Activated effector memory CD4-positive, alpha-beta T cell treated with anti-CD3 and anti-CD28 coated beads, Interleukin-2, amount 50 U/mL, for 16 hours (primary cell): ENCODE measurements at regions not wholly inside any gene's neighbourhood (a gene's known extent, or its start where the extent isn't known, plus 50 kb on each side); places are given as distances from the start of the nearest gene placed in this dataset.

Experiments
- DNase-seq: peaks from one replicate; pipeline ENCODE4 v3.0.0-alpha.2; 2020

GRCh38 chr9:129353697-129354336 lies 175.8 kb upstream of the IER5L start:
- DNase-seq, result no peak

DNA sequence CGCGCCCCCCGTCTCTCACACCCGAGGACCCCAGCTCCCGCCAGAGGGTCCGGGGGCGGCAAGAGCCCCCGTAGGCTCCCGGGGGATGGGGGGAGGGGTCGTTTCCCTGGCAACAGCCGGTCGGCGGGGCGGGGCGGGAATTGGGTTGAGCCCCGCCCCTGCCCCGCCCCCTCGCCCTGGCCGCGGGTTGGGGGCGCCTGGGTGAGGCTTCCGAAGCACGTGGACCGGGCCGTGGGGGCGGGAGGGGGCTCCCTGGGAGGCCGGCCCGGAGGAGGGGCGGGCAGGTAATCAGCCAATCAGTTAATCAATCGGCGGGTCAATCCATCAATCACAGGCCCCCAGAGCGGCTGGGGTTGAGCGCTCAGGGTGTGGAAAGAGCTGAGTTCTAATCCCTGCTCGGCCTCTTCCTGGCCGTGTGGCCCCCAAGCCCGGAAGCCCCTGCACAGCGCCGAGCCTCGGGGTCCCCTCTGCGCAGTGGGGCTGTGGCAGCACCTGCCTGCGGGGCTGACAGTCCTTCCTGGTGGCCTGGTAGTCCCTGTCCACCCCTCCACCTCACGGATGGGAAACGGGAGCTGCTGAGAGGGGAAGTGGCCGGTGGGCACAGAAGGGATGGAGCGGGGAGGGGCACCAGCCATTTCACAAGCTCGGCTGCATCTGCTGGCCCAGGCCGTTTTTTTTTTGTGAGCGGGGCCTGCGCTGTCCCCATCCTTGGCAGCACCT lies 174.2 kb upstream of the IER5L start:
- no peak for DNase-seq

DNA sequence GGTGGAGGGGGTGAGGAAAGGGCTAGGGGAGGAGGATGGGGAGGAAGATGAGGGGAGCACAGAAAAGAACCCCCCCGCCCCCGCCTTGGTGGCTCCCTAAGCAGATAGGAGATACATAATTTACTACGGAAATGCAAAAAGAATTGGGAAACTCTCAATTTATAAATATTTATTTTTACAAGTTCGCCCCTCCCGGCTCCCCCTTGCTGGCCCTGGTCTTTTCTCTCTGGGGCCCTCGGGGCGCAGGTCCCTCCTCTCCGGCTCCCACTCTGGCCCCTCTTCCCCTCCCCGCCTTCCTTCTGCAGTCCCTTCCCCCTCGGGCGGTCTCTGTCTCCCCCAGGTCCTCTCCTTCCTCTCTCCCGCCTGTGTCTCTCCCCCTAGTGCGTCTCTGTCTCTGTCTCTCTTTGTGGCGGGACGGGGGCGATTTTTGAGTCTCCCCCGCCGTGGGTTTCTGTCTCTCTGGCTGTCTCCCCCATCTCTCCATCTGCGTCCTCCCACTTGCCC lies 173.6 kb upstream of the IER5L start:
- no peak for DNase-seq

DNA sequence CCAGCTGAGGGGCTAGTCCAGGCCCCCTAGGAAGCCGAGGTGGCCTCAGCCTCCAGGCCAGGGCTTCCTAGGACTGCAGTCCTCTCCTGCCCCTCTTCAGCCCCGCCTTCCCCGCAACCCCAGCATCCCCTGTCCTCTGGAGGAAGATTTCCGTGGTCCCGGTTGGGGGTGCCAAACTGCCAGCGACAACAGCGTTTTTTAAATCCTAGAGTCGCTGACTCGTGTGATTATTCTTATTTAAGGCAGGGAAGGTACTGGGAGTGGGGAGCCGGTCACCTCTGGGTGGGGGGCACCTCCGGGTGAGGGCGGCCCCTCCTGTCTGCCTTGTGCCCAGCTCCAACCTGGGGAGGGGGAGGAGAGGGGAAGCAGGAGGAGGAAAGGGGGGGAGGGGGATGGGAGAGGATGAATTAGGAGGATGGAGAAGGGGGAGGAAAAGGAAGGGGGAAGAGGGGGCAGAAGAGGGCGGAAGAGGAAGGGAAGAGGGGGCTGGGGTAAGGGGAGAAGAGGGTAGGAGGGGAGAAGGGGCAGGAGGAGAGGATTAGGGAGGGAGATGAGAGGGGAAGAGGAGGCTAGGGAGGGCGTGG lies 173.1 kb upstream of the IER5L start:
- DNase-seq, result no peak

DNA sequence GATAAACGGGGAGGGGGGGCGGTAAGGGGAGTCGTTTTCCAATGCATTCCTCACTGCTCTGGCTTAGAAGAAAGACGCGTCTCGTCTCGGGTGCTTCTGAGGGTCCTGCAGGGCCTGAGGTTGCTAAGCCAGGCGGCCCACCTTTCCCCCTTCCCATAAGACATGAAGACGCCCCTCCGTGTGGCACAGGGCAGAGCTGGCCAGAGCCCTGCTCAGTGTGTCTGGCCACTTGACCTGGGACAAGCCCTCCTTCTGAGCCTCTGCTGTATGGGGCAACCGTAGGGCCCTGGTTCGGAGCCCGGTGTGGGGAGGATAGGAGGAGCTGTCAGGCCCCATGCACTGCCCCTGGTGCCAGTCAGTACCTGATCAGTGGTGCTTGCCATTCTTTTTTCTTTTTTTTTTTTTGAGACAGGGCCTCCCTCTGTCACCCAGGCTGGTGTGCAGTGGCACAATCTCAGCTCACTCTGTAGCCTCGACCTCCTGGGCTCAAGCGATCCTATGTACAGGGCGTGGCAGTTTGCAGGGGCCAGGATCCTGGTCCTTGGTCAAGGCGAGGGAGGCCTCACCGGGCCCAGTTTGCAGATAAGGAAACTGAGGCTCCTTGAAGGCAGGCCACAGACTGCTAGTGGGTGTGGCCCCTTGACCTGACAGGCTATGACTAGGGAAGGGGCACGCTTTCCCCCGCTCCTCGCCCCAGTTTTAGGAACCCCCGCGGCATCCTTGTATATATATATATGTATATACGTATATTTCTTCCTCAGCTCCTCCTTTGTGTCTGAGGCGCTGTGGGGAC lies 172.3 kb upstream of the IER5L start:
- DNase-seq, result no peak

DNA sequence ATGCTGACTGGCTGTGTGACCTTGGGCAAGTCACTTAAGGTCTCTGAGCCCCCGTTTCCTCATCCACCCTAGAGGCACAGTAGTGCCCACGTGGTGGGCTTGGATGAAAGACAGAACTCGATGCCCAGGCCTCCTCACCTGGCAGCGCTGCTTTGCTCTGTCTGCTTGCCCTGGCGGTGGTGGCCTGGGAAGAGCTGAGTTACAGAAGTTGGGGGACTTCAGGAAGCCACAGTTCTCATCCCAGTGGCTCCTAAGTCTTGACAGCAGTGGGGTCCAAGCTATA lies 171.5 kb upstream of the IER5L start:
- no peak for DNase-seq

DNA sequence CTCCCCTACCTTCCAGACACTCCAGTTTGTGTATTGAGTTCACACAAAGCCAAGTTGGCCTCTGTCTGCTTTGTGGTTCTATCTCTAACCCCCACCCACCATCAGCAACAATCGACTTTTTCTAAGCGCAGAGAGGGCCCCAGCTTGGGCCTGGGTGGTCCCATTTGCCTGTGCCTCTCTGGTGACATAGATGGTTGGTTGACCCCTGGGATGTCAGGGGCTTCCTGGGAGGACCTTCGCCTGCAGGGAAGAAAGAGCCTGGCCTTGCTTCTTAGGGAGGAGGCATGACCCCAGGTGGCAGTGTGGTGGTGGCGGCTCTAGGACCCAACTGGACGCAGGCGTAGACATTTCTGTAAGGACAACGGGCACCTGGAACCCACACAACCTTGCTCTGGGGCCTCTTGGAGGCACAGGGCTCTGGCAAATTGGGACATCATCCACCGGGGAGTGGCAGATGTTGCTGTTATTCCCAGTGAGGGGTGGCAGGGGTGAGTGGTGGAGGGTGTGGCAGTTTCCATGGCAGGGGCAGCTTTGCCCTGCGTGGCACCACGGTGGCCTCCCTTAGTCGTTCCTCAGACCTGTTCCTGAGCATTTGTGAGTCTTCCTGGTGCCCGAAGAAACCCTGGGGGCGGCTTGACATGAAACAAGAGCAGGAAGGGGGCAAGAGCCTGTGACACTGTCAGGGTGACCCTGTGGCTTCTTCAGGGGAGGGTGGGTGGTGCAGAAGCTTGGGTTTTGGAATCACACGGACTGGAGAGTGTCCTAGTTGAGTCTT lies 171.0 kb upstream of the IER5L start:
- DNase-seq, result no peak

DNA sequence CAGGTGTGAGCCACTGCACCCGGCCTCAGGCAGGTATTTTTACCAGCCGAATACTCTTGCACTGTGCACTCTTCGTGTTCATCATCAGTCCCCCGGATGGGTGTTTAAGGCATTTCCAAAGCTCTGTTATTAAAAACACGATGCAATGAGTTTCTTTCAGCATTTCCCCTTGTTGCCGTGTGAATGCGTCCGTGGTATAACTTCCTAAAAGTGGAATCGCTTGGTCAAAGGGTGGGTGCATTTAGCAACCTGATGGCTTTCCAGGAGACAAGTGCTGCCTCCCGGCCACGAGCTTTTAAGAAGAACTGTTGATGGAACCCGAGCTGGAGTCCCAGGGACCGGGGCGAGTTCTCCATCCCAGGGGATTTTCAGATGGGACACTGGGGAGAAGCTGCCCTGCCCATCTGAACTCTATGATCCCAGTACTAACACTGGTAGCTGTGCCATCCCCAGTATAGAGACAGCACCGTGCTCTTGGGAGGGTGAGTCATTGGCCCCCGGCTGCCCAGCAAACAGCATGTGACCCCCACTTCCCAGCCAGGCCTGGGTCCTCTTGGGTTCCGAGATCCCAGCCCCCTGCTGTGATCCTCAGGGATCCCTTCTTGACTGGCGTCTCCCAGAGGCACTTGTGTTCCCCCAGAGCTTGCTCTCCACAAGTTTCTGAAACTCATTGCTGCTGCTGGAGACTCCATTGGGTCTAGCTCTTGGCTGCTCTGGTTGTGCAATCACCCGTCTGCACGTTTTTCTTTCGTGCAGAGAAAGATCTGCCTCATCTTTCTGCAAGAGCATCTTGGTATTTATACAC lies 169.5 kb upstream of the IER5L start:
- DNase-seq, result no peak

GRCh38 chr9:129346046-129346445 lies 168.0 kb upstream of the IER5L start:
- DNase-seq, result no peak

- DNase-seq, result no peak
These were observed 166.8 kb upstream of the IER5L start for GRCh38 chr9:129344641-129345495.

GRCh38 chr9:129343424-129344375 lies 165.6 kb upstream of the IER5L start:
- no peak for DNase-seq

- DNase-seq, result no peak
These were observed 164.7 kb upstream of the IER5L start for GRCh38 chr9:129342591-129343423.

DNA sequence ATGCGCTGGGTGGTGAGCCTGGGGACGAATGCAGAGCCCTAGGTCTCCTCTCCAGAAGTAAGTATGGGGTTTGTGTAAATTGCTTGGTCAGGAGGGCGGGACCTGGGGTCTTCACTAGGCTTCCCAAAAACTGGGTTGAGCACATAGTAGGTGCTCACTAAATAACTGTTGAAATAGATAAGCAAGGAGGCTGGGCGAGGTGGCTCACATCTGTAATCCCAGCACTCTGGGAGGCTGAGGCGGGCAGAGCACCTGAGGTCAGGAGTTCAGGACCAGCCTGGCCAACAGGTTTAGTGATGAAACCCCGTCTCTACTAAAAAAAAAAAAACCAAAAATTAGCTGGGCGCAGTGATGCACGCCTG lies 163.9 kb upstream of the IER5L start:
- DNase-seq, result no peak

GRCh38 chr9:129341171-129341986 lies 163.3 kb upstream of the IER5L start:
- no peak for DNase-seq

GRCh38 chr9:129340427-129341170 lies 162.5 kb upstream of the IER5L start:
- DNase-seq, result no peak

DNA sequence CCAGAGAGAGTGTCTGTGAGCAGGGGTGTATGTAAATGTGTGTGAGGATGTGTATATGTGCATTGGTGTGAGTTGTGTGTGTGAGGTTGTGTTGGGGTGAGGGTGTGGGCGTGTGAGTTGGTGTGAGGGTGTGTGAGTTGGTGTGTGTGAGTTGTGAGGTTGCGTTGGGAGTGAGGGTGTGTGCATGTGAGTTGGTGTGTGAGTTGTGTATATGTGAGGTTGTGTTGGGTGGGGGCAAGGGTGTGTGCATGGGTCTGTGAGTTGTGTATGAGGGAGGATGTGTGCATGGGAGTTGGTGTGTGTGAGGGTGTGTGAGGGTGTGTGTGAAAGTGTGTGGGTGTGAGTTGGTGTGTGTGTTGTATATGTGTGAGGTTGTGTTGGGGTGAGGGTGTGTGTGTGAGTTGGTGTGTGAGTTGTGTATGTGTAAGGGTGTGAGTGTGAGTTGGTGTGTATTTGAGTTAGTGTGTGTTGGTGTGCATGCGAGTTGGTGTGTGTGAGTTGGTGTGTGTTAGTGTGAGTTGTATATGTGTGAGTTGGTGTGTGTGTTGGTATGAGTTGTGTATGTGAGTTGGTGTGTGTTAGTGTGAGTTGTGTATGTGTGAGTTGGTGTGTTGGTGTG lies 161.6 kb upstream of the IER5L start:
- no peak for DNase-seq
